ENCODE measurements at regions not wholly inside any gene's neighbourhood (a gene's known extent, or its start where the extent isn't known, plus 50 kb on each side); places are given as distances from the start of the nearest gene placed in this dataset.

DNA sequence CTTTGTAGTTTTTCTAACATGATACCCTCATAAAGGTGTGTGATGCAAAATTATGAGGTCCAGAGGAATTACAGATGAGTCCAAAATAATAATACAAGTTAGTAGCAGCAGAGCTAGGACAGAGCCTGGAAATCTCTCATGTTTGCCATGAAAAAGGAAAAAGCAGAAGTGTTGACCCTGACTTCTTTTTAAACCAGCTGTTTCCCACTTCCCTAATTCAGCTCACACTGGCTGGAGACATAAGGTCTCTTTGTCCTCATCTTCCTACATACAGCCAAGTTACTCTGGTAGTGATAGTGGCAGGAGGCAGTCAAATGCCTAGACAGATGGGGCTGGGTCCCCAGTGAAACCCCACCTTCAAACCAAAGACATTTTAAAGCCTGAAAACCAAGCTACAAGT is 269.2 kb downstream of the C7orf25 start:
- TF ChIP-seq ZNF561 (CRISPR knock-in tag; conservative IDR thresholded peaks at IDR 0.05), result no peak
- no peak for TF ChIP-seq ZNF263 (CRISPR knock-in tag; IDR thresholded peaks at IDR 0.05; ENCODE audit: borderline replicate concordance)
- no peak for TF ChIP-seq DDX20 (tag; IDR thresholded peaks at IDR 0.05; ENCODE audit: low read depth)
- TF ChIP-seq ZNF589 (CRISPR knock-in tag; IDR thresholded peaks at IDR 0.05; ENCODE audit: low read depth), result no peak
- no peak for TF ChIP-seq RCOR1 (IDR thresholded peaks at IDR 0.05; ENCODE audit: borderline replicate concordance in 1 of 2, low read depth in 2 of 2, low read length in 2 of 2)
- no peak for TF ChIP-seq RAD51 (IDR thresholded peaks at IDR 0.05; ENCODE audit: borderline replicate concordance, low read depth)
- no peak for TF ChIP-seq CREB1 (IDR thresholded peaks at IDR 0.05)
- TF ChIP-seq CREB1 (CRISPR knock-in tag; IDR thresholded peaks at IDR 0.05), result no peak
- no peak for TF ChIP-seq SMARCE1 (IDR thresholded peaks at IDR 0.05)
- no peak for TF ChIP-seq NFIC (IDR thresholded peaks at IDR 0.05)
- no peak for TF ChIP-seq SIRT6 (IDR thresholded peaks at IDR 0.05; ENCODE audit: low read depth, low read length)
- TF ChIP-seq JUN (IDR thresholded peaks at IDR 0.05; ENCODE audit: borderline replicate concordance, low read depth, low read length), result no peak
- no peak for TF ChIP-seq JUN (CRISPR knock-in tag; IDR thresholded peaks at IDR 0.05; ENCODE audit: borderline replicate concordance)
- TF ChIP-seq, protein P1, sequence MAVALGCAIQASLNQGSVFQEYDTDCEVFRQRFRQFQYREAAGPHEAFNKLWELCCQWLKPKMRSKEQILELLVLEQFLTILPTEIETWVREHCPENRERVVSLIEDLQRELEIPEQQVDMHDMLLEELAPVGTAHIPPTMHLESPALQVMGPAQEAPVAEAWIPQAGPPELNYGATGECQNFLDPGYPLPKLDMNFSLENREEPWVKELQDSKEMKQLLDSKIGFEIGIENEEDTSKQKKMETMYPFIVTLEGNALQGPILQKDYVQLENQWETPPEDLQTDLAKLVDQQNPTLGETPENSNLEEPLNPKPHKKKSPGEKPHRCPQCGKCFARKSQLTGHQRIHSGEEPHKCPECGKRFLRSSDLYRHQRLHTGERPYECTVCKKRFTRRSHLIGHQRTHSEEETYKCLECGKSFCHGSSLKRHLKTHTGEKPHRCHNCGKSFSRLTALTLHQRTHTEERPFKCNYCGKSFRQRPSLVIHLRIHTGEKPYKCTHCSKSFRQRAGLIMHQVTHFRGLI (CRISPR knock-in tag; IDR thresholded peaks at IDR 0.05), result no peak
- TF ChIP-seq, protein P2, sequence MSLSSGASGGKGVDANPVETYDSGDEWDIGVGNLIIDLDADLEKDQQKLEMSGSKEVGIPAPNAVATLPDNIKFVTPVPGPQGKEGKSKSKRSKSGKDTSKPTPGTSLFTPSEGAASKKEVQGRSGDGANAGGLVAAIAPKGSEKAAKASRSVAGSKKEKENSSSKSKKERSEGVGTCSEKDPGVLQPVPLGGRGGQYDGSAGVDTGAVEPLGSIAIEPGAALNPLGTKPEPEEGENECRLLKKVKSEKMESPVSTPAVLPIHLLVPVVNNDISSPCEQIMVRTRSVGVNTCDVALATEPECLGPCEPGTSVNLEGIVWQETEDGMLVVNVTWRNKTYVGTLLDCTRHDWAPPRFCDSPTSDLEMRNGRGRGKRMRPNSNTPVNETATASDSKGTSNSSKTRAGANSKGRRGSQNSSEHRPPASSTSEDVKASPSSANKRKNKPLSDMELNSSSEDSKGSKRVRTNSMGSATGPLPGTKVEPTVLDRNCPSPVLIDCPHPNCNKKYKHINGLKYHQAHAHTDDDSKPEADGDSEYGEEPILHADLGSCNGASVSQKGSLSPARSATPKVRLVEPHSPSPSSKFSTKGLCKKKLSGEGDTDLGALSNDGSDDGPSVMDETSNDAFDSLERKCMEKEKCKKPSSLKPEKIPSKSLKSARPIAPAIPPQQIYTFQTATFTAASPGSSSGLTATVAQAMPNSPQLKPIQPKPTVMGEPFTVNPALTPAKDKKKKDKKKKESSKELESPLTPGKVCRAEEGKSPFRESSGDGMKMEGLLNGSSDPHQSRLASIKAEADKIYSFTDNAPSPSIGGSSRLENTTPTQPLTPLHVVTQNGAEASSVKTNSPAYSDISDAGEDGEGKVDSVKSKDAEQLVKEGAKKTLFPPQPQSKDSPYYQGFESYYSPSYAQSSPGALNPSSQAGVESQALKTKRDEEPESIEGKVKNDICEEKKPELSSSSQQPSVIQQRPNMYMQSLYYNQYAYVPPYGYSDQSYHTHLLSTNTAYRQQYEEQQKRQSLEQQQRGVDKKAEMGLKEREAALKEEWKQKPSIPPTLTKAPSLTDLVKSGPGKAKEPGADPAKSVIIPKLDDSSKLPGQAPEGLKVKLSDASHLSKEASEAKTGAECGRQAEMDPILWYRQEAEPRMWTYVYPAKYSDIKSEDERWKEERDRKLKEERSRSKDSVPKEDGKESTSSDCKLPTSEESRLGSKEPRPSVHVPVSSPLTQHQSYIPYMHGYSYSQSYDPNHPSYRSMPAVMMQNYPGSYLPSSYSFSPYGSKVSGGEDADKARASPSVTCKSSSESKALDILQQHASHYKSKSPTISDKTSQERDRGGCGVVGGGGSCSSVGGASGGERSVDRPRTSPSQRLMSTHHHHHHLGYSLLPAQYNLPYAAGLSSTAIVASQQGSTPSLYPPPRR (CRISPR knock-in tag; IDR thresholded peaks at IDR 0.05; ENCODE audit: borderline replicate concordance), result no peak
- TF ChIP-seq ELF1 (tag; IDR thresholded peaks at IDR 0.05), result no peak

Data from K562 (cell line).